MM.1S (cell line): ENCODE measurements at regions not wholly inside any gene's neighbourhood (a gene's known extent, or its start where the extent isn't known, plus 50 kb on each side); places are given as distances from the start of the nearest gene placed in this dataset.

ENCODE experiments used
- DNase-seq: peaks from one replicate; pipeline ENCODE4 v3.0.0-alpha.2; 2015
- H2AFZ ChIP-seq: fragments of 300-600 bp; sonication (generic); 2 replicates; pipeline ENCODE4 v1.6.0; 2016; ENCODE audit warnings: antibody characterized with exemption, low read length
- H3F3A ChIP-seq: fragments of 300-600 bp; sonication (generic); 2 replicates; pipeline ENCODE4 v1.6.1; 2016; ENCODE audit warnings: mild to moderate bottlenecking, antibody characterized with exemption, low read length, moderate library complexity, mixed read lengths; ENCODE audit not compliant: insufficient read depth
- H3K27ac ChIP-seq: fragments of 300-600 bp; sonication (generic); 2 replicates; pipeline ENCODE4 v1.5.1; 2016; ENCODE audit warnings: mild to moderate bottlenecking, low read length
- H3K27me3 ChIP-seq: fragments of 300-600 bp; sonication (generic); replicated peaks from 2 replicates; pipeline ENCODE4 v1.6.0; 2016; ENCODE audit warnings: low read length; ENCODE audit not compliant: insufficient read depth
- H3K36me3 ChIP-seq: fragments of 300-600 bp; sonication (generic); replicated peaks from 2 replicates; pipeline ENCODE4 v1.6.1; 2016; ENCODE audit warnings: mild to moderate bottlenecking, low read length, mixed read lengths; ENCODE audit not compliant: insufficient read depth
- H3K4me1 ChIP-seq: fragments of 300-600 bp; sonication (generic); 2 replicates; pipeline ENCODE4 v1.6.1; 2016; ENCODE audit warnings: low read length, mixed read lengths
- H3K4me2 ChIP-seq: fragments of 300-600 bp; sonication (generic); 2 replicates; pipeline ENCODE4 v1.6.0; 2016; ENCODE audit warnings: low read depth, low read length
- H3K4me3 ChIP-seq: fragments of 300-600 bp; sonication (generic); 2 replicates; pipeline ENCODE4 v1.5.1; 2016; ENCODE audit warnings: low read length, mixed read lengths
- H3K79me2 ChIP-seq: fragments of 300-600 bp; sonication (generic); 2 replicates; pipeline ENCODE4 v1.6.1; 2016; ENCODE audit warnings: mixed run types, low read length, mixed read lengths
- H3K9ac ChIP-seq: fragments of 300-600 bp; sonication (generic); 2 replicates; pipeline ENCODE4 v1.6.1; 2016; ENCODE audit warnings: low read length, mixed read lengths
- H3K9me2 ChIP-seq: fragments of 300-600 bp; sonication (generic); replicated peaks from 2 replicates; pipeline ENCODE4 v1.6.1; 2016; ENCODE audit warnings: mild to moderate bottlenecking, low read length, mixed read lengths; ENCODE audit not compliant: insufficient read depth
- H3K9me3 ChIP-seq: fragments of 300-600 bp; sonication (generic); replicated peaks from 2 replicates; pipeline ENCODE4 v1.6.1; 2016; ENCODE audit warnings: mild to moderate bottlenecking, low read length, mixed read lengths; ENCODE audit not compliant: insufficient read depth
- H4K20me1 ChIP-seq: fragments of 300-600 bp; sonication (generic); 2 replicates; pipeline ENCODE4 v1.6.1; 2016; ENCODE audit warnings: mild to moderate bottlenecking, low read length, moderate library complexity, mixed read lengths; ENCODE audit not compliant: insufficient read depth
- EZH2 ChIP-seq: fragments of 300-600 bp; sonication (generic); optimal IDR thresholded peaks from 2 replicates; pipeline ENCODE3; 2017; ENCODE audit warnings: low read depth, mild to moderate bottlenecking, antibody characterized with exemption, low read length, mixed read lengths
- EZH2phosphoT487 ChIP-seq: fragments of 300-600 bp; sonication (generic); IDR thresholded peaks from 2 replicates; pipeline ENCODE4 v1.6.1; 2018; ENCODE audit warnings: antibody characterized with exemption, low read length
- TF ChIP-seq, protein P1 (sequence below): fragments of 300-600 bp; sonication (generic); IDR thresholded peaks from 2 replicates; pipeline ENCODE4 v1.5.1; 2016; ENCODE audit warnings: antibody characterized with exemption, low read length, mixed read lengths

DNA sequence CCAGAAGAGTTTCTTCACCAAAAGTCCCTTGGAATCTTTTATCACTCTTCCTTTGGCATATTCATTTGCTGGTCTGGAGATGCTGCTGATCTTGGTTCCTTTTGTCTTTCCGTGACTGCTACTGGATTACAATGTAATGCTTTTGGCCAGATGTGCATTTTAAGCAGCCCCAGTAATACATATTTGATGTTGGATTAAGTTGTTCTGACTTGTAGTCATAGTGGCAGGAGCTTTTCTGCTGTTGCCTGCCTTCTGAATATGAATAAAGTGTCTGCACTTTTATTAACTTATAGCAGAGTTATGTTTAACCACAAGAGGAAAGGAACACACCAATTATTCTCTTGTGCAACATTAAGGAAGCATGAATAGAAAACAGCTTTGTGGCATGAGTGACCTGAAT, 360.0 kb upstream of the DDI1 start:
- Histone ChIP-seq H3K4me3 (no peak overlapping the region), H2AFZ (no peak overlapping the region), H3K9ac (no peak overlapping the region), H3K4me2 (no peak overlapping the region), H3K9me2 (no peaks in the 10 kb centered on the region), H3K4me1 (no peaks in the 10 kb centered on the region), H3K36me3 (no peaks in the 10 kb centered on the region), H3K79me2 (no peaks in the 10 kb centered on the region), H4K20me1 (no peaks in the 10 kb centered on the region), H3K27ac (no peak overlapping the region), H3K27me3 (no peaks in the 10 kb centered on the region), H3F3A (no peaks in the 10 kb centered on the region), H3K9me3 (no peaks in the 10 kb centered on the region)
- no peak for DNase-seq
- TF ChIP-seq EZH2phosphoT487: no peak
- TF ChIP-seq, protein P1, sequence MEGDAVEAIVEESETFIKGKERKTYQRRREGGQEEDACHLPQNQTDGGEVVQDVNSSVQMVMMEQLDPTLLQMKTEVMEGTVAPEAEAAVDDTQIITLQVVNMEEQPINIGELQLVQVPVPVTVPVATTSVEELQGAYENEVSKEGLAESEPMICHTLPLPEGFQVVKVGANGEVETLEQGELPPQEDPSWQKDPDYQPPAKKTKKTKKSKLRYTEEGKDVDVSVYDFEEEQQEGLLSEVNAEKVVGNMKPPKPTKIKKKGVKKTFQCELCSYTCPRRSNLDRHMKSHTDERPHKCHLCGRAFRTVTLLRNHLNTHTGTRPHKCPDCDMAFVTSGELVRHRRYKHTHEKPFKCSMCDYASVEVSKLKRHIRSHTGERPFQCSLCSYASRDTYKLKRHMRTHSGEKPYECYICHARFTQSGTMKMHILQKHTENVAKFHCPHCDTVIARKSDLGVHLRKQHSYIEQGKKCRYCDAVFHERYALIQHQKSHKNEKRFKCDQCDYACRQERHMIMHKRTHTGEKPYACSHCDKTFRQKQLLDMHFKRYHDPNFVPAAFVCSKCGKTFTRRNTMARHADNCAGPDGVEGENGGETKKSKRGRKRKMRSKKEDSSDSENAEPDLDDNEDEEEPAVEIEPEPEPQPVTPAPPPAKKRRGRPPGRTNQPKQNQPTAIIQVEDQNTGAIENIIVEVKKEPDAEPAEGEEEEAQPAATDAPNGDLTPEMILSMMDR: no peak
- TF ChIP-seq EZH2: no peak

DNA sequence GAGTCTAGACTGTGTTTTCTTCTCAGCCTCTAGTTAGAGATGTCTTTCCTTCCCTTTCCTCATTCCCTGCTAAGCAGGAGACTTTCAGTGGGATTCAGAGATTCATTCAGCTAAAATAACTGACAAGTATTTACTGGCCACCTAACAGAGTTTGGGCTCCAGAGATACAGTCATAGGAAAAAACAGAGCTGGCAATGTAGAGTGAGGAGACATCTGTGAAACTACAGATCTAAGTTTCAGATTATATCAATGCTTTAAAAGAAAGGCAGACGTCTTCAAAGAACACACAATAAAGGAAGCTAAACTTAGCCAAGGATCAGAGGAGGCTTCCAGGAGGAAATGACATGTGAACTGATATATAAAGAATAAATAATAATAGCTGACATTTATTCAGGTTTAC, 355.6 kb upstream of the DDI1 start:
- Histone ChIP-seq H3K36me3 (no peaks in the 10 kb centered on the region), H4K20me1 (no peaks in the 10 kb centered on the region), H3K4me1 (peaks cover 3% of the 10 kb centered on the region; the same call in 1 of the 2 replicates), H3K27me3 (no peaks in the 10 kb centered on the region), H3K79me2 (no peaks in the 10 kb centered on the region), H3K4me2 (no peak overlapping the region), H3F3A (no peaks in the 10 kb centered on the region), H3K27ac (no peak overlapping the region), H3K4me3 (no peak overlapping the region), H3K9me3 (no peaks in the 10 kb centered on the region), H3K9ac (no peak overlapping the region), H3K9me2 (no peaks in the 10 kb centered on the region), H2AFZ (no peak overlapping the region)
- no peak for DNase-seq
- TF ChIP-seq, protein P1: no peak
- TF ChIP-seq EZH2phosphoT487 (no peak), EZH2 (no peak)

DNA sequence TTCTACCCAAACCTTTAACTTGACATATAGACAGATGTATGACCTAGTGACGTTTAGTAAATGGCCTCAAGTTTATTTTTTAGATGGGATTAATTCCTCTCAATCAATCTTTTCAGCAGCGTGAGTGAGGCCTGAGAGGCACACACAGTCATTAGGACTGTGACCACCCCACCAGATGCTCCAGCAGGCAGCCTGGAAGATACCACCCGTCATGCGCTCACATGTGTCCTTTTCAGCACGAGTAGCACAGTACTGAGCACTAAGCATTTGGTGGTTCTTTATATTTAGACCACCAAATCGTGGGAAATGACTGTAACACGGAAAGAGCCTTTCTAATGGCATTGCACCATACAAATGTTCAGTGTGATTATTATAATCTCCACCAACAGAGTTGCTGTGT, 354.6 kb upstream of the DDI1 start:
- TF ChIP-seq, protein P1: no peak
- TF ChIP-seq EZH2phosphoT487 (no peak), EZH2 (no peak)
- Histone ChIP-seq H2AFZ (peak overlapping the region; percentile 26; the same call in 1 of the 2 replicates), H3K4me2 (peak overlapping the region; percentile 10; the same call in 1 of the 2 replicates), H4K20me1 (no peaks in the 10 kb centered on the region), H3K27me3 (no peaks in the 10 kb centered on the region), H3K4me1 (peaks cover 3% of the 10 kb centered on the region; the same call in 1 of the 2 replicates), H3K9me3 (no peaks in the 10 kb centered on the region), H3K36me3 (no peaks in the 10 kb centered on the region), H3K27ac (no peak overlapping the region), H3K9ac (no peak overlapping the region), H3K9me2 (no peaks in the 10 kb centered on the region), H3K79me2 (no peaks in the 10 kb centered on the region), H3F3A (no peaks in the 10 kb centered on the region), H3K4me3 (no peak overlapping the region)
- no peak for DNase-seq
